Spleen (tissue), 7 donors: ENCODE measurements at regions not wholly inside any gene's neighbourhood (a gene's known extent, or its start where the extent isn't known, plus 50 kb on each side); places are given as distances from the start of the nearest gene placed in this dataset.

ENCODE experiments used
- POLR2A ChIP-seq, 3 donors: fragments of 450-650 bp; IDR thresholded peaks; one replicate each; pipeline ENCODE4 v1.5.1; 2017; ENCODE audit warnings: antibody characterized with exemption in 3 of 3, mild to moderate bottlenecking in 1 of 3
- POLR2AphosphoS5 ChIP-seq, 3 donors: sonication (generic); formaldehyde crosslinking; IDR thresholded peaks; one replicate each; pipeline ENCODE4 v1.5.1; 2017; ENCODE audit warnings: antibody characterized with exemption in 3 of 3
- TF ChIP-seq, protein P1 (sequence below), 11 experiments: fragments of 200-600 bp in 7 of 11; fragments of 450-650 bp in 4 of 11; sonication (generic) in 4 of 11; IDR thresholded peaks in 8 of 11; conservative IDR thresholded peaks in 3 of 11; 1 replicate in 7 of 11; 2 replicates in 4 of 11; pipeline versions ENCODE4 v1.4.0 to v1.8.0; 2016 to 2021; ENCODE audit warnings: antibody characterized with exemption in 11 of 11, inconsistent platforms in 4 of 11, mild to moderate bottlenecking in 1 of 11
- donor health status: DM: no; HTN: no; CAD: no; lungs with moderate emphysema.
- donor health status: DM: no; HTN: no; CAD: no.
- donor health status: DM: no; HTN: no; CAD: no.

DNA sequence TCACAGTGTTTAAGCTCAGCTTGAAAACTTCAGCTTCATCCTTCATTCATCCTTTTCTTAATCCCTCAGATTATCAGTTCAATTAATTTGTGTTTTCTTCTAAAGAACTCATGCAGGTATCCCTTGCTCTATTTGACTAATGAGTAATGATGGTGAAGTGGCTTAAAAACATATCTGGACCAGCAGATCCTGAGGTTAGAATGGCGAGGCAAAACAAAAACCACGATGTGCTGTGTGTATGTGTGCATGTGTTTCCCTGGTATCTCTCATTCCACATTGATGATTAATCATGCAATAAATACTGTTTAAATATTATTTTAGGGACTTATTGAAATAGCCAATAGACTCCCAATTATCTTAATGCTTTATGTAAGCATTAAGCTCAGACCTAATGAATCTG is 437.0 kb downstream of the DYNC2H1 start:
- TF ChIP-seq, protein P1, sequence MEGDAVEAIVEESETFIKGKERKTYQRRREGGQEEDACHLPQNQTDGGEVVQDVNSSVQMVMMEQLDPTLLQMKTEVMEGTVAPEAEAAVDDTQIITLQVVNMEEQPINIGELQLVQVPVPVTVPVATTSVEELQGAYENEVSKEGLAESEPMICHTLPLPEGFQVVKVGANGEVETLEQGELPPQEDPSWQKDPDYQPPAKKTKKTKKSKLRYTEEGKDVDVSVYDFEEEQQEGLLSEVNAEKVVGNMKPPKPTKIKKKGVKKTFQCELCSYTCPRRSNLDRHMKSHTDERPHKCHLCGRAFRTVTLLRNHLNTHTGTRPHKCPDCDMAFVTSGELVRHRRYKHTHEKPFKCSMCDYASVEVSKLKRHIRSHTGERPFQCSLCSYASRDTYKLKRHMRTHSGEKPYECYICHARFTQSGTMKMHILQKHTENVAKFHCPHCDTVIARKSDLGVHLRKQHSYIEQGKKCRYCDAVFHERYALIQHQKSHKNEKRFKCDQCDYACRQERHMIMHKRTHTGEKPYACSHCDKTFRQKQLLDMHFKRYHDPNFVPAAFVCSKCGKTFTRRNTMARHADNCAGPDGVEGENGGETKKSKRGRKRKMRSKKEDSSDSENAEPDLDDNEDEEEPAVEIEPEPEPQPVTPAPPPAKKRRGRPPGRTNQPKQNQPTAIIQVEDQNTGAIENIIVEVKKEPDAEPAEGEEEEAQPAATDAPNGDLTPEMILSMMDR (IDR thresholded peaks at IDR 0.05 in 8 of 11, conservative IDR thresholded peaks at IDR 0.05 in 3 of 11) = no peak
- TF ChIP-seq POLR2AphosphoS5 (IDR thresholded peaks at IDR 0.05) (no peak), POLR2A (IDR thresholded peaks at IDR 0.05) (no peak)
